ENCODE measurements at regions not wholly inside any gene's neighbourhood (a gene's known extent, or its start where the extent isn't known, plus 50 kb on each side); places are given as distances from the start of the nearest gene placed in this dataset.

GRCh38 chr7:33697616-33698015 is 207.7 kb upstream of the BMPER start:
- no peak for TF ChIP-seq CTCF (IDR thresholded peaks at IDR 0.05)
- no peak for TF ChIP-seq POLR2A (IDR thresholded peaks at IDR 0.05)
- whole genome bisulfite sequencing, 2 donors = 44 to 69% methylated on average over 3 of the region's 3 CpGs
- H3K4me3 ChIP-seq = no peak overlapping the region
- H3K27me3 ChIP-seq = no peaks in the 10 kb centered on the region
- no peaks in the 10 kb centered on the region for H3K4me1 ChIP-seq
- no peak for DNase-seq
- H3K27ac ChIP-seq = no peak overlapping the region
- peaks cover 0 to 14% (median 3%) of the 10 kb centered on the region in 3 donors for H3K9me3 ChIP-seq
- intact Hi-C loops (cut with DNase I) = no loop called here
- no peaks in the 10 kb centered on the region for H3K36me3 ChIP-seq

- TF ChIP-seq POLR2A (IDR thresholded peaks at IDR 0.05) = no peak
- Histone ChIP-seq H3K4me3 (no peak overlapping the region), H3K27ac (no peak overlapping the region), H3K36me3 (no peaks in the 10 kb centered on the region), H3K9me3 (peaks cover 0 to 14% (median 3%) of the 10 kb centered on the region in 3 donors), H3K27me3 (no peaks in the 10 kb centered on the region), H3K4me1 (no peaks in the 10 kb centered on the region)
- WGBS, 2 donors = 52 to 68% methylated on average over 7 of the region's 7 CpGs
- intact Hi-C loops (cut with DNase I) = no loop called here
- no peak for DNase-seq
Observed at GRCh38 chr7:33698041-33698440, 207.3 kb upstream of the BMPER start.

- Histone ChIP-seq H3K27ac (no peak overlapping the region), H3K36me3 (no peaks in the 10 kb centered on the region), H3K4me1 (no peaks in the 10 kb centered on the region), H3K4me3 (no peak overlapping the region), H3K9me3 (peaks cover 0 to 14% (median 3%) of the 10 kb centered on the region in 3 donors), H3K27me3 (no peaks in the 10 kb centered on the region)
- DNase-seq = no peak
- intact Hi-C loops (cut with DNase I) = no loop called here
- WGBS, 2 donors = 74 to 82% methylated on average over 6 of the region's 6 CpGs
- TF ChIP-seq CTCF (IDR thresholded peaks at IDR 0.05) (no peak), POLR2A (IDR thresholded peaks at IDR 0.05) (no peak)
Observed at GRCh38 chr7:33698692-33699128, 206.6 kb upstream of the BMPER start.

GRCh38 chr7:33700001-33700899 is 205.1 kb upstream of the BMPER start:
- Histone ChIP-seq H3K27ac (no peak overlapping the region), H3K27me3 (no peaks in the 10 kb centered on the region), H3K4me3 (no peak overlapping the region), H3K9me3 (peaks cover 0 to 14% (median 3%) of the 10 kb centered on the region in 3 donors), H3K36me3 (no peaks in the 10 kb centered on the region), H3K4me1 (no peaks in the 10 kb centered on the region)
- intact Hi-C loops (cut with DNase I) = no loop called here
- no peak for TF ChIP-seq POLR2A (IDR thresholded peaks at IDR 0.05)
- TF ChIP-seq CTCF (IDR thresholded peaks at IDR 0.05) = no peak
- 72 to 77% methylated on average over 11 of the region's 11 CpGs for WGBS, 2 donors
- no peak for DNase-seq

GRCh38 chr7:33701189-33701740 is 204.1 kb upstream of the BMPER start:
- TF ChIP-seq POLR2A (IDR thresholded peaks at IDR 0.05) (no peak), CTCF (IDR thresholded peaks at IDR 0.05) (no peak)
- Histone ChIP-seq H3K9me3 (peaks cover 0 to 14% (median 3%) of the 10 kb centered on the region in 3 donors), H3K4me3 (no peak overlapping the region), H3K27me3 (no peaks in the 10 kb centered on the region), H3K36me3 (no peaks in the 10 kb centered on the region), H3K4me1 (no peaks in the 10 kb centered on the region), H3K27ac (no peak overlapping the region)
- intact Hi-C loops (cut with DNase I) = no loop called here
- 68 to 79% methylated on average over 7 of the region's 7 CpGs for WGBS, 2 donors
- DNase-seq = no peak

All from esophagus squamous epithelium (tissue), 5 donors.